K562 (cell line): ENCODE measurements at regions not wholly inside any gene's neighbourhood (a gene's known extent, or its start where the extent isn't known, plus 50 kb on each side); places are given as distances from the start of the nearest gene placed in this dataset.

Experiments used
- ATAC-seq: fragments of 200-7000 bp; cut with Tn5 transposase; 3 replicates; pipeline ENCODE4 v1.9.1; 2020; ENCODE audit warnings: moderate library complexity
- BruUV-seq: library from RNA; stranded (reverse); fragments of 400-500 nt; replicated peaks from 2 replicates; lab custom pipeline; 2021; lab: Mats Ljungman, UMichigan
- CTCF ChIA-PET: fragments of 300-600 bp; formaldehyde crosslinking; extraction: SDS; loops from one replicate; lab custom pipeline; 2021; ENCODE audit warnings: low intra/inter-chr PET ratio; lab: Yijun Ruan, JAX
- POLR2A ChIA-PET: fragments of 300-600, 350-650 bp; sonication (Branson Sonifier 250); formaldehyde crosslinking; extraction: SDS; loops from one replicate; lab custom pipeline; 2021; ENCODE audit warnings: antibody characterized with exemption, inconsistent platforms; lab: Yijun Ruan, JAX
- DNase-seq, 4 experiments: peaks; one replicate each; pipeline versions ENCODE4 v3.0.0 to v3.0.0-alpha.2; 2011 to 2018; ENCODE audit warnings: low spot score in 3 of 4, mixed read lengths in 3 of 4; ENCODE audit errors: extremely low read depth in 1 of 4
- FAIRE-seq: peaks from 2 replicates; lab custom pipeline; 2011; peaks lifted over from hg19 to GRCh38; lab: Jason Lieb, UNC
- H2AFZ ChIP-seq: 2 replicates; pipeline ENCODE4 v1.6.0; 2011; ENCODE audit warnings: low read depth, low read length, control low read depth, inconsistent platforms
- H3K27ac ChIP-seq: fragments of 200-600 bp; 3 replicates; pipeline ENCODE4 v1.8.0; 2011; ENCODE audit warnings: low read depth, mild to moderate bottlenecking, control low read depth, inconsistent platforms, low read length, moderate library complexity, mixed read lengths; ENCODE audit errors: extremely low read depth
- H3K27me3 ChIP-seq, 2 experiments: fragments of 300-600 bp in 1 of 2; 2 replicates in 1 of 2; 3 replicates in 1 of 2; pipeline versions ENCODE4 v1.6.0 to v1.8.0; 2011; ENCODE audit warnings: inconsistent platforms in 2 of 2, low read length in 2 of 2, mild to moderate bottlenecking in 1 of 2, mixed read lengths in 1 of 2, moderate library complexity in 1 of 2; ENCODE audit not compliant: control insufficient read depth in 2 of 2, insufficient read depth in 2 of 2
- H3K36me3 ChIP-seq: fragments of 300-600 bp; 3 replicates; pipeline ENCODE4 v1.8.0; 2011; ENCODE audit warnings: mild to moderate bottlenecking, low read length, inconsistent platforms; ENCODE audit not compliant: control insufficient read depth, insufficient read depth
- H3K4me1 ChIP-seq, 2 experiments: fragments of 200-600 bp in 1 of 2; replicated peaks in 1 of 2; 2 replicates in 1 of 2; 3 replicates in 1 of 2; pipeline versions ENCODE4 v1.5.1 to v1.8.0; 2011; ENCODE audit warnings: inconsistent platforms in 2 of 2, low read length in 2 of 2, mild to moderate bottlenecking in 1 of 2, mixed read lengths in 1 of 2, moderate library complexity in 1 of 2; ENCODE audit not compliant: control insufficient read depth in 2 of 2, insufficient read depth in 2 of 2
- H3K4me2 ChIP-seq: 2 replicates; pipeline ENCODE4 v1.6.1; 2011; ENCODE audit warnings: low read length, control low read depth, inconsistent platforms, mixed read lengths; ENCODE audit not compliant: insufficient read depth
- H3K4me3 ChIP-seq: fragments of 200-600 bp; sonication (generic), shearing (Covaris generic); 2 replicates; pipeline ENCODE4 v1.5.1; 2016; ENCODE audit warnings: control low read depth, inconsistent platforms
- H3K79me2 ChIP-seq: fragments of 200-600 bp; 3 replicates; pipeline ENCODE4 v1.8.0; 2011; ENCODE audit warnings: low read length, inconsistent platforms; ENCODE audit not compliant: control insufficient read depth, insufficient read depth
- H3K9ac ChIP-seq, 2 experiments: 2 replicates each; pipeline versions ENCODE4 v1.6.0 to v1.6.1; 2011; ENCODE audit warnings: low read depth in 2 of 2, low read length in 2 of 2, control low read depth in 1 of 2, inconsistent platforms in 1 of 2, mild to moderate bottlenecking in 1 of 2, mixed read lengths in 1 of 2; ENCODE audit not compliant: insufficient read depth in 1 of 2
- H3K9me1 ChIP-seq: one replicate; pipeline ENCODE4 v1.6.0; 2011; ENCODE audit warnings: inconsistent platforms, mild to moderate bottlenecking, low read length, moderate library complexity; ENCODE audit not compliant: control insufficient read depth, insufficient read depth
- H3K9me3 ChIP-seq: replicated peaks from 2 replicates; pipeline ENCODE4 v1.5.1; 2011; ENCODE audit warnings: low read depth, low read length, inconsistent platforms; ENCODE audit not compliant: control insufficient read depth, insufficient read depth
- H4K20me1 ChIP-seq: replicated peaks from 2 replicates; pipeline ENCODE4 v1.6.1; 2011; ENCODE audit warnings: low read length, inconsistent platforms, mixed read lengths; ENCODE audit not compliant: control insufficient read depth, insufficient read depth
- DNMT1 ChIP-seq: fragments of 450-650 bp; IDR thresholded peaks from 2 replicates; pipeline ENCODE4 v1.6.1; 2016; ENCODE audit warnings: antibody characterized with exemption, mild to moderate bottlenecking
- GABPB1 ChIP-seq: sonication (generic); formaldehyde crosslinking; IDR thresholded peaks from 2 replicates; pipeline ENCODE4 v1.8.0; 2022; ENCODE audit warnings: mild to moderate bottlenecking, missing genetic modification reagents
- HES1 ChIP-seq: fragments of 450-650 bp; IDR thresholded peaks from 2 replicates; pipeline ENCODE4 v1.6.1; 2016; ENCODE audit warnings: low read depth, mild to moderate bottlenecking, moderate library complexity
- HNRNPK ChIP-seq: fragments of 200-400 bp; formaldehyde crosslinking; IDR thresholded peaks from one replicate; pipeline ENCODE4 v1.6.1; 2018; ENCODE audit warnings: mild to moderate bottlenecking, low read depth, low read length; ENCODE audit not compliant: poor library complexity, severe bottlenecking
- KAT2B ChIP-seq: IDR thresholded peaks from one replicate; pipeline ENCODE4 v1.6.1; 2012; ENCODE audit warnings: low read depth, mild to moderate bottlenecking, control low read depth, inconsistent platforms, low read length, moderate library complexity
- MLLT1 ChIP-seq, 2 experiments: fragments of 450-650 bp; IDR thresholded peaks; 2 replicates each; pipeline ENCODE4 v1.6.1; 2016
- TFE3 ChIP-seq: fragments of 450-650 bp; formaldehyde crosslinking; IDR thresholded peaks from 2 replicates; pipeline ENCODE4 v1.4.0; 2020; ENCODE audit warnings: mild to moderate bottlenecking, mixed read lengths
- ZBTB1 ChIP-seq: sonication (generic); formaldehyde crosslinking; IDR thresholded peaks from 2 replicates; pipeline ENCODE4 v1.8.1; 2023; ENCODE audit warnings: missing genetic modification reagents, low read depth, mild to moderate bottlenecking, borderline replicate concordance
- ZNF277 ChIP-seq: fragments of 250-450 bp; sonication (Bioruptor Pico); IDR thresholded peaks from 2 replicates; pipeline ENCODE4 v1.8.0; 2022; ENCODE audit warnings: inconsistent platforms, mild to moderate bottlenecking, moderate library complexity, borderline replicate concordance
- WGBS: fragments of 100-300 bp; shearing (Covaris generic); methylation state at CpG from one replicate; pipeline ENCODE4 v1.1.6; 2016; ENCODE audit warnings: low coverage, mixed read lengths; ENCODE audit not compliant: insufficient coverage; ENCODE audit errors: missing lambda C conversion rate; 5-methylcytosine and 5-hydroxymethylcytosine counted together
- in situ Hi-C: fragments of 300-500 bp; cut with MboI; formaldehyde crosslinking; loops from 4 replicates; pipeline ENCODE4 v1.15.0; 2018; ENCODE audit warnings: inconsistent platforms, mixed read lengths
- intact Hi-C: fragments of 100-400 bp; cut with micrococcal nuclease; formaldehyde crosslinking; loops from 2 replicates; pipeline ENCODE4 v1.14.2; 2022

- no peak overlapping the region for H2AFZ ChIP-seq
- ATAC-seq (no peak), DNase-seq (no peak), FAIRE-seq (no peak)
- intact Hi-C loops: loop anchor here (10.0 kb wide), 1 partner anchor 95 kb away; no protein-coding TSS in a partner anchor
- BruUV-seq: no TSS peak
- H3K9me3 ChIP-seq: no peaks in the 10 kb centered on the region
- H3K4me1 ChIP-seq: no peaks in the 10 kb centered on the region
- POLR2A ChIA-PET: no interaction called here
- TF ChIP-seq HES1: no peak
- no peak for TF ChIP-seq TFE3 (CRISPR knock-in tag)
- TF ChIP-seq GABPB1 (CRISPR knock-in tag): no peak
- no peak for TF ChIP-seq HNRNPK
- TF ChIP-seq ZBTB1 (CRISPR knock-in tag): no peak
- TF ChIP-seq MLLT1 (IDR thresholded peaks at IDR 0.05): no peak
- no peak for TF ChIP-seq KAT2B
- no peak for TF ChIP-seq DNMT1
- no peak for TF ChIP-seq ZNF277 (CRISPR knock-in tag)
- H3K9ac ChIP-seq: no peak overlapping the region
- H3K9me1 ChIP-seq: no peaks in the 10 kb centered on the region
- CTCF ChIA-PET: no interaction called here
- no peaks in the 10 kb centered on the region for H4K20me1 ChIP-seq
- no peaks in the 10 kb centered on the region for H3K79me2 ChIP-seq
- H3K36me3 ChIP-seq: no peaks in the 10 kb centered on the region
- no peaks in the 10 kb centered on the region for H3K27me3 ChIP-seq
- WGBS: 12% methylated on average over 2 of the region's 2 CpGs
- H3K4me2 ChIP-seq: no peak overlapping the region
- H3K4me3 ChIP-seq: no peak overlapping the region
- H3K27ac ChIP-seq: no peak overlapping the region
- in situ Hi-C loops: no loop called here
These were observed 111.9 kb upstream of the LPAR1 start for GRCh38 chr9:111150181-111150580.
